Right lobe of liver (tissue), 6 donors: ENCODE measurements at regions not wholly inside any gene's neighbourhood (a gene's known extent, or its start where the extent isn't known, plus 50 kb on each side); places are given as distances from the start of the nearest gene placed in this dataset.

Source experiments
- ATAC-seq, 4 donors: fragments of 200-7000 bp; cut with Tn5 transposase; one replicate each; pipeline ENCODE4 v1.9.1; 2020; ENCODE audit warnings: mild to moderate bottlenecking in 4 of 4, moderate library complexity in 4 of 4
- DNase-seq, 3 donors: peaks; one replicate each; pipeline ENCODE4 v3.0.0-alpha.2; 2020
- H3K27ac ChIP-seq, 3 donors: fragments of 200-600 bp; one replicate each; pipeline ENCODE4 v1.8.0; 2022
- H3K27me3 ChIP-seq, 2 donors: fragments of 200-600 bp; one replicate each; pipeline ENCODE4 v1.8.0; 2022
- H3K36me3 ChIP-seq, 4 donors: fragments of 200-600 bp; sonication (generic) in 1 of 4; one replicate each; pipeline versions ENCODE4 v1.5.1 to v1.8.0; 2017 to 2022; ENCODE audit warnings: control low read depth in 1 of 4
- H3K4me1 ChIP-seq, 4 donors: fragments of 200-600 bp; sonication (generic) in 1 of 4; one replicate each; pipeline versions ENCODE4 v1.5.1 to v1.8.0; 2017 to 2022; ENCODE audit warnings: control low read depth in 1 of 4
- H3K4me3 ChIP-seq, 3 donors: fragments of 200-600 bp; one replicate each; pipeline ENCODE4 v1.8.0; 2022
- H3K9me3 ChIP-seq, 4 donors: fragments of 200-600 bp; sonication (generic) in 1 of 4; one replicate each; pipeline versions ENCODE4 v1.5.1 to v1.8.0; 2017 to 2022; ENCODE audit warnings: control low read depth in 1 of 4
- CTCF ChIP-seq, 4 donors: fragments of 200-600 bp in 3 of 4; fragments of 450-650 bp in 1 of 4; IDR thresholded peaks; one replicate each; pipeline versions ENCODE4 v1.5.1 to v1.8.0; 2016 to 2022; ENCODE audit warnings: antibody characterized with exemption in 4 of 4, mild to moderate bottlenecking in 2 of 4
- POLR2A ChIP-seq: fragments of 450-650 bp; IDR thresholded peaks from one replicate; pipeline ENCODE4 v1.6.1; 2017; ENCODE audit warnings: antibody characterized with exemption, mild to moderate bottlenecking
- WGBS: methylation state at CpG from one replicate; pipeline ENCODE4 v1.1.6; 2018; ENCODE audit warnings: low coverage, low lambda C conversion rate; ENCODE audit not compliant: insufficient coverage; ENCODE audit errors: missing lambda C conversion rate; 5-methylcytosine and 5-hydroxymethylcytosine counted together
- intact Hi-C, 2 donors: fragments of 100-400 bp; cut with DNase I; formaldehyde crosslinking; loops; one replicate each; pipeline versions ENCODE4 v1.11.2 to v1.14.1; 2022
- donor health status: DM: no; HTN: yes; CAD: no.
- donor health status: DM: no; HTN: no; CAD: no.
- donor health status: DM: no; HTN: no; CAD: no.
- donor health status: DM: no; HTN: yes; CAD: no.
- donor health status: DM: no; HTN: yes; CAD: no.

GRCh38 chr7:142620402-142620801 is 128.9 kb upstream of the PRSS1 start:
- Histone ChIP-seq H3K4me3 (no peak overlapping the region), H3K27ac (no peak overlapping the region)
- TF ChIP-seq POLR2A (no peak), CTCF (IDR thresholded peaks at IDR 0.05) (no peak)

GRCh38 chr7:142618655-142619351 is 130.5 kb upstream of the PRSS1 start:
- H3K36me3 ChIP-seq: no peaks in the 10 kb centered on the region
- intact Hi-C loops: no loop called here
- H3K9me3 ChIP-seq: no peaks in the 10 kb centered on the region
- WGBS: 59% methylated on average over 7 of the region's 9 CpGs
- H3K27me3 ChIP-seq: no peaks in the 10 kb centered on the region
- H3K27ac ChIP-seq: no peak overlapping the region
- H3K4me1 ChIP-seq: no peaks in the 10 kb centered on the region
- TF ChIP-seq POLR2A: no peak
- no peak for TF ChIP-seq CTCF (IDR thresholded peaks at IDR 0.05)
- no peak overlapping the region for H3K4me3 ChIP-seq
- DNase-seq (no peak), ATAC-seq (no peak)

More at GRCh38 chr7:142620402-142620801, 128.9 kb upstream of the PRSS1 start:
- ATAC-seq: no peak
- no peaks in the 10 kb centered on the region for H3K36me3 ChIP-seq
- DNase-seq: no peak
- H3K4me1 ChIP-seq: no peaks in the 10 kb centered on the region
- intact Hi-C loops: loop anchor here (10.0 kb wide), 1 partner anchor 164 kb away; no protein-coding TSS in a partner anchor
- 62% methylated on average over 6 of the region's 6 CpGs for WGBS
- no peaks in the 10 kb centered on the region for H3K27me3 ChIP-seq
- no peaks in the 10 kb centered on the region for H3K9me3 ChIP-seq

GRCh38 chr7:142616842-142617241 is 132.4 kb upstream of the PRSS1 start:
- WGBS: 57% methylated on average over 2 of the region's 2 CpGs
- no peak overlapping the region for H3K4me3 ChIP-seq
- DNase-seq (no peak), ATAC-seq (no peak)
- H3K36me3 ChIP-seq: no peaks in the 10 kb centered on the region
- intact Hi-C loops: no loop called here
- H3K27ac ChIP-seq: no peak overlapping the region
- H3K4me1 ChIP-seq: no peaks in the 10 kb centered on the region
- no peak for TF ChIP-seq POLR2A
- H3K9me3 ChIP-seq: no peaks in the 10 kb centered on the region
- H3K27me3 ChIP-seq: no peaks in the 10 kb centered on the region

GRCh38 chr7:142616121-142616643 is 133.1 kb upstream of the PRSS1 start:
- Histone ChIP-seq H3K36me3 (no peaks in the 10 kb centered on the region), H3K27me3 (no peaks in the 10 kb centered on the region), H3K27ac (no peak overlapping the region), H3K9me3 (no peaks in the 10 kb centered on the region), H3K4me1 (no peaks in the 10 kb centered on the region), H3K4me3 (no peak overlapping the region)
- no peak for DNase-seq
- intact Hi-C loops: no loop called here
- no peak for TF ChIP-seq CTCF (IDR thresholded peaks at IDR 0.05)
- no peak for TF ChIP-seq POLR2A
- 54% methylated on average over 8 of the region's 11 CpGs for WGBS
- no peak for ATAC-seq

- DNase-seq: no peak
- H3K27me3 ChIP-seq: no peaks in the 10 kb centered on the region
- no peak overlapping the region for H3K27ac ChIP-seq
- intact Hi-C loops: no loop called here
- H3K9me3 ChIP-seq: no peaks in the 10 kb centered on the region
- H3K36me3 ChIP-seq: no peaks in the 10 kb centered on the region
- TF ChIP-seq CTCF (IDR thresholded peaks at IDR 0.05): no peak
- TF ChIP-seq POLR2A: no peak
- no peaks in the 10 kb centered on the region for H3K4me1 ChIP-seq
- WGBS: 32% methylated on average over 4 of the region's 5 CpGs
- no peak overlapping the region for H3K4me3 ChIP-seq
- ATAC-seq: no peak
These were observed 133.8 kb upstream of the PRSS1 start for GRCh38 chr7:142615508-142615907.
